GM12874 (cell line): ENCODE measurements at regions not wholly inside any gene's neighbourhood (a gene's known extent, or its start where the extent isn't known, plus 50 kb on each side); places are given as distances from the start of the nearest gene placed in this dataset.

Experiments
- TF ChIP-seq, protein P1 (sequence below): IDR thresholded peaks from 2 replicates; pipeline ENCODE4 v1.5.1; 2011; ENCODE audit warnings: low read depth, mild to moderate bottlenecking, control low read depth, low read length, moderate library complexity; ENCODE audit not compliant: insufficient read depth

DNA sequence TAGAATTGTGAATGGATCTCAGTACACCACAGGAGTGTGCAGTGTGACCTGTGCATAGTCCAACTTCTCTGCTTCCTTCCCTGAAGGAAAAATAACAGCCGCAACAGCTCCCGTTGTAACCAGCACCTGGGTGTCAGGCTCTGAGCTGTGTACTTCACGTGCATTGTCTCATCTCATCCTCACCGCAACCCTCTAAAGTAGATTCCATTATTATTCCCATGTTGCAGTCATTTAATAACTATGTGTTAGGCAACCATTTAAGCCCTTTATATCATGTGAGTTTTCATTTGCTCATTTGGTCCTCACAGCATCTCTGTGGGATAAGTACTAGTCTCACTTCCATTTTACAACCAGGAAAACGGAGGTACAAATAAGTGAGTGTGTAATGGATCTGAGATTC, 247.0 kb upstream of the MAF start:
- TF ChIP-seq, protein P1, sequence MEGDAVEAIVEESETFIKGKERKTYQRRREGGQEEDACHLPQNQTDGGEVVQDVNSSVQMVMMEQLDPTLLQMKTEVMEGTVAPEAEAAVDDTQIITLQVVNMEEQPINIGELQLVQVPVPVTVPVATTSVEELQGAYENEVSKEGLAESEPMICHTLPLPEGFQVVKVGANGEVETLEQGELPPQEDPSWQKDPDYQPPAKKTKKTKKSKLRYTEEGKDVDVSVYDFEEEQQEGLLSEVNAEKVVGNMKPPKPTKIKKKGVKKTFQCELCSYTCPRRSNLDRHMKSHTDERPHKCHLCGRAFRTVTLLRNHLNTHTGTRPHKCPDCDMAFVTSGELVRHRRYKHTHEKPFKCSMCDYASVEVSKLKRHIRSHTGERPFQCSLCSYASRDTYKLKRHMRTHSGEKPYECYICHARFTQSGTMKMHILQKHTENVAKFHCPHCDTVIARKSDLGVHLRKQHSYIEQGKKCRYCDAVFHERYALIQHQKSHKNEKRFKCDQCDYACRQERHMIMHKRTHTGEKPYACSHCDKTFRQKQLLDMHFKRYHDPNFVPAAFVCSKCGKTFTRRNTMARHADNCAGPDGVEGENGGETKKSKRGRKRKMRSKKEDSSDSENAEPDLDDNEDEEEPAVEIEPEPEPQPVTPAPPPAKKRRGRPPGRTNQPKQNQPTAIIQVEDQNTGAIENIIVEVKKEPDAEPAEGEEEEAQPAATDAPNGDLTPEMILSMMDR = no peak

- TF ChIP-seq, protein P1 = no peak
Measured at GRCh38 chr16:79847101-79847500, 246.6 kb upstream of the MAF start.

- TF ChIP-seq, protein P1 = no peak
Measured at GRCh38 chr16:79845734-79846135, 245.2 kb upstream of the MAF start.

GRCh38 chr16:79845033-79845733, 244.6 kb upstream of the MAF start:
- TF ChIP-seq, protein P1 = no peak

DNA sequence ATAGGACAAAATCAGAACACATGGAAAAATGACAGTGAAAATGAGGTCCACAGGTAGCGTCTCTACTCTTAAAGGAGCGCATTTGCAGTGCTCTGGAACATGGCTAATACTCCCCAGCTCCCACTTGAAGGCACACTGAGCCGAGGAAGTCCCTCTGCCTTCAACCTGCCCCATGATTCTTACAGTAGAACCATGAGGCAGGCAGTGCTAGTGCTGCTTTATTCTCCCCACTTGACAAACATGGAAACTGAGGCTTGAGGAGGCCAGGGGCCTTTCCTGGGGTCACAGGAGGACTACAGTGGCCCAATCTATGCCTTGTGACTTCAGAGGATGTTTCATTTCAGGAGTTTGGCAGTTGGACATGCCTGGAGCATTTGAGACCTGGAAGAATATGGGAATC, 244.1 kb upstream of the MAF start:
- TF ChIP-seq, protein P1 = no peak

- TF ChIP-seq, protein P1 = no peak
Measured at GRCh38 chr16:79843631-79844043, 243.1 kb upstream of the MAF start.

DNA sequence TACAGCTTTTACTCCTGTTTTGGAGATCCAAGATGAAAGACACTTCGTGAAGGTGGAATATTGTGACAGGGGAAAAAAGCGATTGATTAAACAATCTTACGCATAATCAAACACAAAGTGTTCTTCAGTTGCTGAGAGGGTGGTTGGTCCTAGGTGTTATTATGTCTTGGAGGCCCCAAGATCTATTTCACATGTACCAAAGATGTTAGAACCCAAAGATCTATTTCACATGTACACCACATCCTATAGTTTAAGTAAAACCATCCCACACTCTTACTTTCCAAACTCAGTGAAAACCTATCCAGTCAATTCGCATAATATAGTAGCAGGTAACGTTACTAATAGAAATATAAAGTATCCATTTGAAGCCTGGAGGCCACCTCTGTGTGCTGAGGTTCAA, 242.6 kb upstream of the MAF start:
- TF ChIP-seq, protein P1 = no peak
